ENCODE measurements at regions not wholly inside any gene's neighbourhood (a gene's known extent, or its start where the extent isn't known, plus 50 kb on each side); places are given as distances from the start of the nearest gene placed in this dataset.
"Not testable (repeated sequence)": the region's sequence is repeated elsewhere in the genome, so short reads cannot be mapped to it uniquely, and the experiment has no call there.

DNA sequence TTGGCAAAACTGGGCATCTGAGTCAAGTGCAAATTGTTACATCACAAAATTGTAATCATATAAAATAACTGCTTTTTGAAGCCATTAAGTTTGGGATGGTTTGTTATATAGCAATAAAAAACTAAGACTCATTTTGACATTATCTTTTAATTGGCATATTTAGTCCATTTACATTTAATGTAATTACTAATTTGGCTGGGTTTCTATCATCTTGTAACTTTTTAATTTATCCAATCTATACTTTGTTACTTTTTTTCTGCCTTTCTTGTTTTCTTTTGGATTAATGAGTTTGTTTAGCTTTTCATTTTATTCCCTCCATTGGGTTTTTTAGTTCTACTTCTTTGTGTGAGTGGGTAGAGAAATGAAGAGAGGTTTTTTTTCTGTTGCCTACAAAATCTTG is 76.3 kb downstream of the DRAM2 start:
- no peak for DNase-seq

DNA sequence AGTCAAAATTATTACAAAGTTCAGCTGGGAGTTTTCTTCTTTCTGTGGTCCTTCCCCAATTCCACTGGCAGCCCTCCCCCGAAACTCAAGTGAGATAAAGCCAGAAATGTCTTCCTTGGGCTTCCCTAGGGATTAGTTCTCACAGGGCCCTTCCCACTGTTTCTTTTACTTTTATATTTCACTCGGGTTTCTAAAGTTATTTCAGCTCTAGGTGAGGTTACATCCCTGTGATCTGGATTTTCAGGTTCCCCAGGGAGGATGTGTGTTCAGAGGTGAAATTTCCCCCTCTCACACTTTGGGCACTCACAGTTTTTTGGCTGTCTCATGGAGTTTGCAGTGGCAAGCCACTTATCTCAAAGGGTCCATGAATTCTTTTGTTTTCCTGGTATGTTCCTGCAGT is 77.3 kb downstream of the DRAM2 start:
- DNase-seq = no peak

DNA sequence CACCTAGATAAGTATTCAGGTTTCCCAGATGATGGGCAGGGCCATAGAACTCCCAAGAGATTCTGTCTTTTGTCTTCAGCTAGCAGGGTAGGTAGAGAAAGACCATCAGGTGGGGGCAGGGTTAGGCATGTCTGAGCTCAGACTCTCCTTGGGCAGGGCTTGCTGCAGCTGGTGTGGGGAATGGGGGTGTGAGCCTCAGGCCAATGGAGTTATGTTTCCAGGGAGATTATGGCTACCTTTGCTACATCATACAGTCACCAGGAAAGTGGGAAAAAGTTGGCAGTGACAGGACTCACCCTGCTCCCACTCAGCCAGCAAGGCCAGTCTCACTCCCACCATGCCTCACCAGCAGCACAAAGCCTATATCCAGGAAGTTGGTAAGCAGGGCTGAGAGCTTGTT is 77.8 kb downstream of the DRAM2 start:
- no peak for DNase-seq

DNA sequence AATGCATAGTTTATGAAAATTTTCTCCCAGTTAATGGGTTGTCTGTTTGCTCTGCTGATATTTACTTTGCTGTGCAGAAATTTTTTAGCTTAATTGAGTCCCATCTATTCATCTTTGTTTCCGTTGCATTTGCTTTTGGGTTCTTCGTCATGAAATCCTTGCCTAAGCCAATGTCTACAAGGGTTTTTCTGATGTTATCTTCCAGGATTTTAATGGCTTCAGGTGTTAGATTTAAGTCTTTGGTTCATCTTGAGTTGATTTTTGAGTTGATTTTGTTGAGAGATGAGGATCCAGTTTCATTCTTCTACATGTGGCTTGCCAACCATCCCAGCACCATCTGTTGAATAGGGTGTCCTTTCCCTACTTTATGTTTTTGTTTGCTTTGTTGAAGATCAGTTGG is 85.2 kb downstream of the DRAM2 start:
- DNase-seq = no peak

DNA sequence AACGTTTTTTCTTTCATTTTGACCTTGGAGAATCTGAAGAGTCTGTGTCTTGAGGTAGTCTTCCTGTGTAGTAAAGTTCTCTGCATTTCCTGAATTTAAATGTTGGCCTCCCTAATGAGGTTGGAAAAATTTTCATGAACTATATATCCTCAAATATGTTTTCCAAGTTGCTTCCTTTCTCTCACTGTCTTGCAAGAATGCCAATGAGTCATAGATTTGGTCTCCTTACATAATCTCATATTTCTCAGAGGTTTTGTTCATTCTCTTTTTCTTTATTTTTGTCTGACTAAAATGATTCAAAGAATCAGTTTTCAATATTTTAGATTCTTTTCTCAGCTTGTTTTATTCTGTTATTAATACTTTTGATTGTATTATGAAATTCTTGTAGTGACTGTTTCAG is 87.6 kb downstream of the DRAM2 start:
- DNase-seq = no peak

DNA sequence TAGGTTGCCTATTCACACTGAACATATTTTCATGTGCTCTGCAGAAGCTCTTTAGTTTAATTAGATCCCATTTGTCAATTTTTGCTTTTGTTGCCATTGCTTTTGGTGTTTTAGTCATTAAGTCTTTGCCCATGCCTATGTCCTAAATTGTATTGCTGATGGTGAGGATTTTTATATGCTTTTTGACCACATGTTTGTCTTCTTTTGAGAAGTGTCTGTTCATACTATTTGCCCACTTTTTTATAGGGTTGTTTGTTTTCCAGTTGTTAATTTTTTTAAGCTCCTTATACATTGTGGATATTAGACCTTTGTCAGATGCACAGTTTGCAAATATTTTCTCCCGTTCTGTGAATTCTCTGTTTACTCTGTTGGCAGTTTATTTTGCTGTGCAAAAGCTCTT is 84.5 kb upstream of the LRIF1 start:
- DNase-seq = not testable (repeated sequence)

DNA sequence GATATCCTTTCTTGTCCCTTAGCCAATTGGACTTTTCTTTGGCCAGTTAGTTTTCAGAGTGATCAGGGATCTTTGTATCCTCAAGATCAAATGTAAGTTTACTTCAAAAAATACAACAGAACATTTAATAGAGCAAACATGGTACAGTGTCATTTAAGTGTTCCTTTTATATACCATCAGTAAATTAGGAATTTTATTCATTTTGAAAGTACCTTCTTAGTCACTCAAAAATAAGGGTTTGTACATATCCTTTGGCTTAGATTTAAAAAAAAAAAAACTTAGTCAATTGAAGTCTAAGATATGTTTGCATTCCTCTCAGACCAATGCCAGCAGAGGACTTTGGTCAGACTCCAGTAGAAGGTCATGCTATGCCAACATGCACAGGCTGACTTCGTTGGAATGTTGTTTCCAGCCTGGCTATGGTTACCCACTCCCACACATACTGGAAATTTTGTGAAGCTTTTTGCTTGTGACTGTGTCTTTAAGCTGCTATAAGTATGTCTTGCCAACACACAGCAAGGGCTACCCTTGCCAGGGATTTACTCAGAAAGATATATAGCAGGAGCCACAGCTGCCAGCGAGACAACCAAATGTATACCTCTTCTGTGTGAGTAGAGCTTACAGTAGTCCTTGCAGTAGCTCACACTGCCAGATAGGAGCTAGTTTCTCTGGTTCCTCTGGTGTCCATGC is 81.5 kb upstream of the LRIF1 start:
- DNase-seq = no peak

DNA sequence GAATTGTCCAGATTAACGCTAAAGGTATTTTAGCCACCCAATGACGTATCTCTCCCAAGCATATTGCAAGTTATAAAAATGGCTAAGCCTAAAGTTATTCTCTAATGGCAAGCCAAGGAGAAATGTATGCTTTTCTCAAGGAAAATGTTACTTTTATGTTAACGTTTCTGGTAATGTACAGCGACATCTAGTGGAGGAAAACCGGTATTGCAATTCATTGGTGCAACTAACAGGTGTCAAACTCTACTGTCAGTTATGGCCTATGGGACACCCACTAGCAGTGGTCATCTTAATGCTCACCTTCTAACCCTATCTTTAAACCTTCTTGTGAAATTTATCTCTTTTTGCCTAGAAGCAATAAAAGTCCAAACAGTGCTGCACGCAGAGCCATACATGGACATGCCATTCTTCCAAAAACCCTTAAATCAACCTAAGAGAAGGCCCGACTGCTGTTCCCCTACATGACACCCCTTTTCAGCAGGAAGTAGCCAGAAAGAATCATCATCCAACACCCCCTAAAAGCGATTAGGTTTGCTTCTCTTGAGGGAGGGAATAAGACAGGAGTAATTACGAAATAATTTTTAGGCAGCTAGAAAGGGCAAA is 68.7 kb upstream of the LRIF1 start:
- peak; percentile 43 for DNase-seq

DNA sequence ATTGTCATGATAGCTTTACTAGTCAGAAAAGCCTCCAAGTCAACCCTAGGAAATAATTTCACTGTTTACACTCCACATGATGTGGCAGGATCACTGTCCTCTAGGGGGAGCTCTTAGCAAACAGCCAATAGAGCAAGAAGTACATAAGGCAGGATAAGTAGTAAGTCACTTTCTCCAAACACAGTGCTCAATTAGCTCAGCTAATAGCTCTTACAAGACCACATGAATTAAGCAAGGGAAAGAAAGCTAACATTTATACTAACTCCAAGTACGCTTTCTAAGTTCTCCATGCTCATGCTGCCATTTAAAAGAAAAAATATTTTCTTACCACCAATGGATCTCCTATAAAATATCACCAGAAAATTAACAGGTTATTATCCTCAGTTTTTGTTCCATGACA is 66.9 kb upstream of the LRIF1 start:
- DNase-seq = peak; percentile 58

DNA sequence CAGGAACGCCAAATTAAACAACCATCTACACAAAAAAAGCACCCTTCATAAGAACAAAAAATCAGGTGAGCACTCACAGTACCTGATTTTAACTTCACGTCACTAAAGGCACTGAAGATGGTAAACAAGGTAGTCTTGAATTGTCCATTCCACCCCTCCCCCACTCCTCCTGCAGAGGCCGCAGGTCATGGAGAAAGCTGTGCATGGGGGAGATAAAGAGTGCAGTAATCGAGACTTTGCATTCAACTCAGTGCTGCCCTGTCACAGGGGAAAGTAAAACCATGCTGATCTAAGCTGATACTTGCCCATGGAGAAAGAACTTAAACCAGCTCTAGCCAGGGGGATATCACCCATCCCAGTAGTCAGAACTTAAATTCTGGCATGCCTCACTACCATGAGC is 61.4 kb upstream of the LRIF1 start:
- DNase-seq = no peak

DNA sequence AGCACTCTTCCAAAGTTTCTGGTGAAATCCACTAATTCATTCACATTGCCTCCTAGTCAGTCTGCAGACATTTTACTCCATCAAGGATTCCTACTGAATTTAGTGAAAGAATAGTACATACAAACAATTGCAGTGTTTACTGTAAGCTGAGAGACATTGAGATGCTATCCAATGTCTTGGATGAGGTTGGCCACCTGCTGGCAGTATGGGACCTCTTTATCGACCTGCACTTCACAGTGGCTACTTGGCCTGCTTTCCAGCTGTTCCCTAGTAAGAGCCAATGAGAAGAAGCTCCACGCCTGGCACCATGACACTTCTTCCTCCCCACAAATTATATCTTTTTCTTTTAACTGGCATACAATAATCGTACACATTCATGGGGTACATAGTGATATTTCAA is 51.5 kb upstream of the LRIF1 start:
- DNase-seq = no peak
